ENCODE measurements at regions not wholly inside any gene's neighbourhood (a gene's known extent, or its start where the extent isn't known, plus 50 kb on each side); places are given as distances from the start of the nearest gene placed in this dataset.

- TF ChIP-seq CTCF (IDR thresholded peaks at IDR 0.05) (no peak), E2F1 (CRISPR knock-in tag; IDR thresholded peaks at IDR 0.05) (no peak), HMGXB4 (CRISPR knock-in tag; IDR thresholded peaks at IDR 0.05) (no peak), PREB (CRISPR knock-in tag; IDR thresholded peaks at IDR 0.05; ENCODE audit: borderline replicate concordance) (no peak), NFYB (CRISPR knock-in tag; conservative IDR thresholded peaks at IDR 0.05; ENCODE audit: low read depth) (no peak), GABPB1 (CRISPR knock-in tag; IDR thresholded peaks at IDR 0.05) (no peak), ATF6 (CRISPR knock-in tag; IDR thresholded peaks at IDR 0.05) (no peak), FOXJ3 (CRISPR knock-in tag; IDR thresholded peaks at IDR 0.05; ENCODE audit: borderline replicate concordance) (no peak), USF2 (CRISPR knock-in tag; IDR thresholded peaks at IDR 0.05) (no peak), ESRRA (CRISPR knock-in tag; IDR thresholded peaks at IDR 0.05; ENCODE audit: borderline replicate concordance) (no peak), TCF7 (CRISPR knock-in tag; IDR thresholded peaks at IDR 0.05; ENCODE audit: low read depth) (no peak), ZNF219 (CRISPR knock-in tag; IDR thresholded peaks at IDR 0.05; ENCODE audit: borderline replicate concordance) (no peak), MXD4 (CRISPR knock-in tag; IDR thresholded peaks at IDR 0.05; ENCODE audit: borderline replicate concordance) (no peak)
These were observed 68.3 kb upstream of the PRPS1 start for GRCh38 chrX:107560041-107560440.

All from WTC11 (cell line).